ENCODE measurements at regions not wholly inside any gene's neighbourhood (a gene's known extent, or its start where the extent isn't known, plus 50 kb on each side); places are given as distances from the start of the nearest gene placed in this dataset.

GRCh38 chr5:74956278-74956677, 90.1 kb upstream of the FAM169A start:
- TF ChIP-seq CTCF (conservative IDR thresholded peaks at IDR 0.05): no peak
- no peak overlapping the region for H3K27ac ChIP-seq

DNA sequence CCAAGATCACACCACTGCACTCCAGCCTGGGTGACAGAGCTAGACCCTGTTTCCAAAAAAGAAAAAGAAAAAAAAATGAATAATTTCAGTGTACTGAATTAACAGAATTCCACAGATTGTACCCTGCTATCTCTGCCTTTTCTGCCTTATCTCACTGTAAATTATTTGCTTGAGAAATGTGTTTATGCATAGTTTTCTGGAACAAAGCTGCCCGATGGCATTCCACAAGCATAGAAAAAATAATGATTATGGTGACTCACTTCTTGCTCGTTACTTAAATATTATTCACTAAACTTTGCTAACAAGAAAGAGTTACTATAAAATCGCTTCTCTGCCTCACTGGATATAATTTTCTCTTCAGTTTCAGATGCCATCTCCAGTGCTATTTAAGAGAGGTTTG, 88.7 kb upstream of the FAM169A start:
- no peak for TF ChIP-seq CTCF (conservative IDR thresholded peaks at IDR 0.05)
- no peak overlapping the region for H3K27ac ChIP-seq

DNA sequence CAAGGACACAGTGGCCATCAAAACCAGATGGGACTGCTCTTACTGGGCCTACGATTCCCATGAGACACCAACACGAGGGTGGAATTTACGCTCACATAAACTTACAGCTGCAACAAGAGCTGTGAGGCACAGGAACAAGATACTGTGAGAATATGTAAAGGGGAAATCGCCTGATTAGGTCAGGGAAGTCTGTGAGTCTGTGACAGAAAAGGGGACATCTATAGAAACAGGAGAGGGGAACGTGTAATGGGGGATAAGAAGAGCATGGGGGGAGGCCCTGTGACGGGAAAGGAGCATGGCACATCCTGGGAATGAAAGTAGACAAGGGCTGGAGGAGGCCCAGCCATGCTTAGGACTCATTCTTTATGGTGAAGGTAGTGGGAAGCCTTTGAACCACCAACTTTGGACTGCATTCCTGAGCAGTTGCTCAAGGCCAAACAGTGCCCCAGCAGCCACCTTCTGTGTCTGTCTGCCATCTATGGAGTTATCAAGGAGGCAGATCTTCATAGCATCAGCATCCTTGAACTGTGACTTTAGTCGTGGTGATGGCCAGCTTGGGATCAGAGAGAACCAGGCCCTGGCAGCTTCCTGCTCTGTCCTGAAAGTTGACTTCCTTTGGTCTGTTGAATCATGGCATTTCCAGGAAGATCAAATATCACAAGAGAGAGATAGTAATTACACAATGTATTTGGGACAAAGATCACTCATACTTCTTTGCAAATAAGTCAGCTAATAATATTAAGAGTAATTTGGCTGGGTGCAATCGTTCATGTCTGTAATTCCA, 87.9 kb upstream of the FAM169A start:
- H3K27ac ChIP-seq: no peak overlapping the region
- TF ChIP-seq CTCF (conservative IDR thresholded peaks at IDR 0.05): no peak

DNA sequence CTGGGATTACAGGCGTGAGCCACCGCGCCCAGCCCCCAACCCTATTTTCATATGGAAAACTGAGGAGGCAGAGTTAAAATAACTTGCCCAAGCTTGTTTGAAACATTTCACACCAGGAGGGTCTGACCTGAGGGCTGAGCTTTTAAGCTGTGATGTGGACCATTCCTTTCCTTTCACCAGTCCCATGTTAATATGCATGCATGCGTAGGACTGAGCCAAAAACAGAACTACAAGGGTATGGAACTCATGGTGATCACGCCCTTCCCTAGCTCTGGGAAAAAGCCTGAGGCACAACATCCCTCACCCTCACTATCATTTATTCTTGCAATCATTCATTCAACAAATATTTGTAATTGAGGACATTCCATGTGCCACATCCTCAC, 87.4 kb upstream of the FAM169A start:
- no peak overlapping the region for H3K27ac ChIP-seq
- no peak for TF ChIP-seq CTCF (conservative IDR thresholded peaks at IDR 0.05)

- TF ChIP-seq CTCF (conservative IDR thresholded peaks at IDR 0.05): no peak
- no peak overlapping the region for H3K27ac ChIP-seq
These were observed 86.2 kb upstream of the FAM169A start for GRCh38 chr5:74952406-74952805.

DNA sequence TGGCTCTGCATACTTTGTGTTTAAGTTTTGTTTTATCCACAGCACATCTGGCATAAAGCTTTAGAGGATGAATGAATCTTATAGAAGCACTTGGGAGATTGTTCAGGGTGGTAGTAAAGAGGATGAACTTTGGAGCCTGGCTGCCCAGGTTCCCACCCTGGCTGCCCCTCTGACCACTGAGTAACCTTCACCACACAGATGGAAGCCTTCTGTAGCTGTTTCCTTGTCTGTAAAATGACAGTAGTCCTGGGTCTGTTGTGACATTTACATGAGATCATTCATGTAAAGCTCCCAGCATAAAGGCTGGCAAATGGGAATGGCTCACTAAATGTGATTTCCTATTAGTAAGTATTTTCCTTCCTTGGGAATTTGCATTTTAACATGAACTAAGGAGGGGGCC, 85.7 kb upstream of the FAM169A start:
- no peak overlapping the region for H3K27ac ChIP-seq
- TF ChIP-seq CTCF (conservative IDR thresholded peaks at IDR 0.05): no peak

DNA sequence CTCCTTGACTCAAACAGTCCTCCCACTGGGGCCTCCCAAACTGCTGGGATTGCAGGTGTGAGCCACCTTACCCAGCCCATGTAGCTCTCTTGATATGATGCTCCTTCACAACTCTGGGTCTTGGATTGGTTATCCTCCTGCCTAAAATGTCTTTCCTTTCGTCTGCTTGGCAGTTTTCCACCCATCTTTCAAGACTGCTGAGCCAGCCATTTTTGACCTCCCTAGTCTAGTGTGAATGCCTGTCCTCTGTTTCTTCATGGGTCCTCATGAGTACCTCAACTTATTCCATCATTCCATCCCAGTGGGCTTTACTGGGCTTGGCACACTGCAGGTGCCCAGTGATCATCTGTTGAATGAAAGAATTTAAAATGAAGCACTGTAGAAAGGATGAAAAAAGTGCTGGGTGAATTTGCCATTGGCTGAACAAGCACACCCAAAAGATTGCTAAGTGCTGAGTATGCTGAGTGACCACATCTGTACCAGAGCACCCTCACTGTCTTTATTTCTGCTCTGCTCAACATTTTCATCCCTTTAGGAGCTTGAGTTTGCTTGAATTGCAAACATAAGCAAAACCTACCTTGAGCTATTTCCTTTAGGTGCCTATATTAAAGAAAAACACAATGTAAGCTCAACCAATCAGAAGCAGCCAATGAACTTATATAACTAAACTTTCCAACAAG, 84.8 kb upstream of the FAM169A start:
- no peak overlapping the region for H3K27ac ChIP-seq
- TF ChIP-seq CTCF (conservative IDR thresholded peaks at IDR 0.05): no peak
